Mesothelial cell of epicardium (in vitro differentiated cells): ENCODE measurements at regions not wholly inside any gene's neighbourhood (a gene's known extent, or its start where the extent isn't known, plus 50 kb on each side); places are given as distances from the start of the nearest gene placed in this dataset.
"Not testable (repeated sequence)": the region's sequence is repeated elsewhere in the genome, so short reads cannot be mapped to it uniquely, and the experiment has no call there.

Experiments used
- DNase-seq, 2 experiments: peaks; one replicate each; pipeline ENCODE4 v3.0.0; 2021; ENCODE audit warnings: low spot score in 2 of 2; ENCODE audit not compliant: unreplicated experiment in 2 of 2
- H3K27ac Mint-ChIP-seq: 2 replicates; pipeline ENCODE4 v1.8.0; 2021; ENCODE audit warnings: mixed read lengths
- H3K27me3 Mint-ChIP-seq: 2 replicates; pipeline ENCODE4 v1.8.0; 2021; ENCODE audit warnings: low read depth, mixed read lengths
- H3K36me3 Mint-ChIP-seq: 2 replicates; pipeline ENCODE4 v1.8.0; 2021; ENCODE audit warnings: mixed read lengths
- H3K4me1 Mint-ChIP-seq: 2 replicates; pipeline ENCODE4 v1.8.0; 2021; ENCODE audit warnings: mixed read lengths
- H3K4me3 Mint-ChIP-seq: 2 replicates; pipeline ENCODE4 v1.8.0; 2021; ENCODE audit warnings: mild to moderate bottlenecking, moderate library complexity, mixed read lengths
- H3K9me3 Mint-ChIP-seq: 2 replicates; pipeline ENCODE4 v1.8.0; 2021; ENCODE audit warnings: mixed read lengths
- CTCF ChIP-seq: fragments of 200-600 bp; sonication (generic); IDR thresholded peaks from one replicate; pipeline ENCODE4 v1.5.0; 2021; ENCODE audit warnings: antibody characterized with exemption; ENCODE audit not compliant: unreplicated experiment

GRCh38 chr6:165769401-165769800, 106.4 kb upstream of the PDE10A start:
- H3K27me3 Mint-ChIP-seq: peaks cover 13% of the 10 kb centered on the region
- peaks cover 6% of the 10 kb centered on the region for H3K4me1 Mint-ChIP-seq
- no peak for TF ChIP-seq CTCF
- H3K36me3 Mint-ChIP-seq: no peaks in the 10 kb centered on the region
- no peaks in the 10 kb centered on the region for H3K9me3 Mint-ChIP-seq
- no peak overlapping the region for H3K27ac Mint-ChIP-seq
- DNase-seq: no peak
- H3K4me3 Mint-ChIP-seq: no peak overlapping the region

GRCh38 chr6:165768961-165769360, 105.9 kb upstream of the PDE10A start:
- H3K36me3 Mint-ChIP-seq: no peaks in the 10 kb centered on the region

GRCh38 chr6:165767228-165767627, 104.2 kb upstream of the PDE10A start:
- DNase-seq: no peak
- no peaks in the 10 kb centered on the region for H3K36me3 Mint-ChIP-seq
- no peak for TF ChIP-seq CTCF
- H3K27me3 Mint-ChIP-seq: peaks cover 13% of the 10 kb centered on the region
- peaks cover 6% of the 10 kb centered on the region for H3K4me1 Mint-ChIP-seq
- peaks cover 5% of the 10 kb centered on the region for H3K9me3 Mint-ChIP-seq
- no peak overlapping the region for H3K27ac Mint-ChIP-seq
- H3K4me3 Mint-ChIP-seq: no peak overlapping the region

More at GRCh38 chr6:165768961-165769360, 105.9 kb upstream of the PDE10A start:
- TF ChIP-seq CTCF: no peak
- DNase-seq: no peak
- Mint-ChIP-seq H3K27ac (no peak overlapping the region), H3K27me3 (peaks cover 13% of the 10 kb centered on the region), H3K4me1 (peaks cover 6% of the 10 kb centered on the region), H3K4me3 (no peak overlapping the region), H3K9me3 (no peaks in the 10 kb centered on the region)

GRCh38 chr6:165766457-165766856, 103.4 kb upstream of the PDE10A start:
- H3K9me3 Mint-ChIP-seq: peaks cover 10% of the 10 kb centered on the region
- no peak for DNase-seq
- TF ChIP-seq CTCF: no peak
- no peak overlapping the region for H3K4me3 Mint-ChIP-seq
- H3K36me3 Mint-ChIP-seq: no peaks in the 10 kb centered on the region
- H3K27ac Mint-ChIP-seq: no peak overlapping the region
- H3K4me1 Mint-ChIP-seq: peaks cover 6% of the 10 kb centered on the region
- peaks cover 11% of the 10 kb centered on the region for H3K27me3 Mint-ChIP-seq

GRCh38 chr6:165766026-165766425, 103.0 kb upstream of the PDE10A start:
- peaks cover 10% of the 10 kb centered on the region for H3K9me3 Mint-ChIP-seq
- H3K4me3 Mint-ChIP-seq: no peak overlapping the region
- H3K36me3 Mint-ChIP-seq: no peaks in the 10 kb centered on the region
- peaks cover 8% of the 10 kb centered on the region for H3K27me3 Mint-ChIP-seq
- no peak for TF ChIP-seq CTCF
- peaks cover 6% of the 10 kb centered on the region for H3K4me1 Mint-ChIP-seq
- no peak overlapping the region for H3K27ac Mint-ChIP-seq
- DNase-seq: no peak

- H3K9me3 Mint-ChIP-seq: peaks cover 10% of the 10 kb centered on the region
- H3K4me3 Mint-ChIP-seq, H3K27ac Mint-ChIP-seq, H3K4me1 Mint-ChIP-seq, H3K27me3 Mint-ChIP-seq, DNase-seq, H3K36me3 Mint-ChIP-seq: not testable (repeated sequence)
Observed at GRCh38 chr6:165765256-165765655, 102.2 kb upstream of the PDE10A start.
